ENCODE measurements at regions not wholly inside any gene's neighbourhood (a gene's known extent, or its start where the extent isn't known, plus 50 kb on each side); places are given as distances from the start of the nearest gene placed in this dataset.

DNA sequence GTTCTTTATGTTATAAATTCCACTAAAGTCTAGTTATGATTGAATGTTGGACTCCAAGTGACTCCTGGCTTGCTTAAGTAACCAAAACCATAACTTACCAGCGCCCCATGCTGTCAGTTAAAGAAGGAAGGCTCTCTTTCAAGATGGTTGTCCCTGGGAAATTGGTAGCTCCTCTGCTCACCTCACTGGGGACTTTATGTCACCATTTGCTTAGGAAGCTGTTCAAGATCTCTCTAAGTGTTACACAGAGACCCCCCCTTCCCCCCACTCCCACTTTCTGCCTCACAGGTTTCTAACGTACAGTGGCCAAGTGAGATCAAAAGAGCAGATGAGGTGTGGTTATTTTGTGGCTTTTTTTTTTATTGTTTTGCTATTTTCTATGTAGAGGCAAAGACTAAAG lies 301.8 kb downstream of the AASDHPPT start:
- TF ChIP-seq, protein P1, sequence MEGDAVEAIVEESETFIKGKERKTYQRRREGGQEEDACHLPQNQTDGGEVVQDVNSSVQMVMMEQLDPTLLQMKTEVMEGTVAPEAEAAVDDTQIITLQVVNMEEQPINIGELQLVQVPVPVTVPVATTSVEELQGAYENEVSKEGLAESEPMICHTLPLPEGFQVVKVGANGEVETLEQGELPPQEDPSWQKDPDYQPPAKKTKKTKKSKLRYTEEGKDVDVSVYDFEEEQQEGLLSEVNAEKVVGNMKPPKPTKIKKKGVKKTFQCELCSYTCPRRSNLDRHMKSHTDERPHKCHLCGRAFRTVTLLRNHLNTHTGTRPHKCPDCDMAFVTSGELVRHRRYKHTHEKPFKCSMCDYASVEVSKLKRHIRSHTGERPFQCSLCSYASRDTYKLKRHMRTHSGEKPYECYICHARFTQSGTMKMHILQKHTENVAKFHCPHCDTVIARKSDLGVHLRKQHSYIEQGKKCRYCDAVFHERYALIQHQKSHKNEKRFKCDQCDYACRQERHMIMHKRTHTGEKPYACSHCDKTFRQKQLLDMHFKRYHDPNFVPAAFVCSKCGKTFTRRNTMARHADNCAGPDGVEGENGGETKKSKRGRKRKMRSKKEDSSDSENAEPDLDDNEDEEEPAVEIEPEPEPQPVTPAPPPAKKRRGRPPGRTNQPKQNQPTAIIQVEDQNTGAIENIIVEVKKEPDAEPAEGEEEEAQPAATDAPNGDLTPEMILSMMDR (IDR thresholded peaks at IDR 0.05), result no peak
- TF ChIP-seq, protein P2, sequence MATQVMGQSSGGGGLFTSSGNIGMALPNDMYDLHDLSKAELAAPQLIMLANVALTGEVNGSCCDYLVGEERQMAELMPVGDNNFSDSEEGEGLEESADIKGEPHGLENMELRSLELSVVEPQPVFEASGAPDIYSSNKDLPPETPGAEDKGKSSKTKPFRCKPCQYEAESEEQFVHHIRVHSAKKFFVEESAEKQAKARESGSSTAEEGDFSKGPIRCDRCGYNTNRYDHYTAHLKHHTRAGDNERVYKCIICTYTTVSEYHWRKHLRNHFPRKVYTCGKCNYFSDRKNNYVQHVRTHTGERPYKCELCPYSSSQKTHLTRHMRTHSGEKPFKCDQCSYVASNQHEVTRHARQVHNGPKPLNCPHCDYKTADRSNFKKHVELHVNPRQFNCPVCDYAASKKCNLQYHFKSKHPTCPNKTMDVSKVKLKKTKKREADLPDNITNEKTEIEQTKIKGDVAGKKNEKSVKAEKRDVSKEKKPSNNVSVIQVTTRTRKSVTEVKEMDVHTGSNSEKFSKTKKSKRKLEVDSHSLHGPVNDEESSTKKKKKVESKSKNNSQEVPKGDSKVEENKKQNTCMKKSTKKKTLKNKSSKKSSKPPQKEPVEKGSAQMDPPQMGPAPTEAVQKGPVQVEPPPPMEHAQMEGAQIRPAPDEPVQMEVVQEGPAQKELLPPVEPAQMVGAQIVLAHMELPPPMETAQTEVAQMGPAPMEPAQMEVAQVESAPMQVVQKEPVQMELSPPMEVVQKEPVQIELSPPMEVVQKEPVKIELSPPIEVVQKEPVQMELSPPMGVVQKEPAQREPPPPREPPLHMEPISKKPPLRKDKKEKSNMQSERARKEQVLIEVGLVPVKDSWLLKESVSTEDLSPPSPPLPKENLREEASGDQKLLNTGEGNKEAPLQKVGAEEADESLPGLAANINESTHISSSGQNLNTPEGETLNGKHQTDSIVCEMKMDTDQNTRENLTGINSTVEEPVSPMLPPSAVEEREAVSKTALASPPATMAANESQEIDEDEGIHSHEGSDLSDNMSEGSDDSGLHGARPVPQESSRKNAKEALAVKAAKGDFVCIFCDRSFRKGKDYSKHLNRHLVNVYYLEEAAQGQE (IDR thresholded peaks at IDR 0.05; ENCODE audit: insufficient read depth in 1 of 2, low read depth in 2 of 2, low read length in 1 of 2), result no peak
- TF ChIP-seq POLR2AphosphoS5 (IDR thresholded peaks at IDR 0.05; ENCODE audit: low read depth, low read length), result no peak
- no peak for TF ChIP-seq TCF7L2 (IDR thresholded peaks at IDR 0.05; ENCODE audit: low read depth, low read length)
